GM23338 (cell line): ENCODE measurements at regions not wholly inside any gene's neighbourhood (a gene's known extent, or its start where the extent isn't known, plus 50 kb on each side); places are given as distances from the start of the nearest gene placed in this dataset.
A peak's percentile ranks its signal among the peaks of the same experiment; 100 is the strongest.

Experiments
- ATAC-seq: fragments of 200-7000 bp; cut with Tn5 transposase; 3 replicates; pipeline ENCODE4 v1.9.1; 2020
- DNase-seq: peaks from one replicate; pipeline ENCODE4 v3.0.0-alpha.2; 2015; ENCODE audit warnings: low spot score
- H2AFZ ChIP-seq: fragments of 200-600 bp; sonication (generic); 2 replicates; pipeline ENCODE4 v1.8.0; 2016; ENCODE audit warnings: antibody characterized with exemption, mild to moderate bottlenecking, moderate library complexity
- H3F3A ChIP-seq: fragments of 200-600 bp; sonication (generic); replicated peaks from 2 replicates; pipeline ENCODE4 v1.8.0; 2017; ENCODE audit warnings: antibody characterized with exemption, mixed run types, low read depth
- H3K27ac ChIP-seq: fragments of 200-600 bp; sonication (generic); 2 replicates; pipeline ENCODE4 v1.6.1; 2016; ENCODE audit warnings: low read depth
- H3K27me3 ChIP-seq: fragments of 200-600 bp; sonication (generic); 2 replicates; pipeline ENCODE4 v1.8.0; 2016; ENCODE audit warnings: mild to moderate bottlenecking, mixed run types, moderate library complexity; ENCODE audit not compliant: insufficient read depth
- H3K36me3 ChIP-seq: fragments of 200-600 bp; sonication (generic); 2 replicates; pipeline ENCODE4 v1.8.0; 2016; ENCODE audit warnings: mild to moderate bottlenecking; ENCODE audit not compliant: insufficient read depth
- H3K4me1 ChIP-seq: fragments of 200-600 bp; sonication (generic); 2 replicates; pipeline ENCODE4 v1.8.0; 2016; ENCODE audit warnings: mild to moderate bottlenecking, moderate library complexity; ENCODE audit not compliant: insufficient read depth
- H3K4me2 ChIP-seq: fragments of 200-600 bp; sonication (generic); 2 replicates; pipeline ENCODE4 v1.7.1; 2017; ENCODE audit warnings: mixed run types
- H3K4me3 ChIP-seq: fragments of 200-600 bp; sonication (generic); 2 replicates; pipeline ENCODE4 v1.6.1; 2016; ENCODE audit warnings: mixed run types
- H3K79me2 ChIP-seq: fragments of 200-600 bp; sonication (generic); replicated peaks from 2 replicates; pipeline ENCODE4 v1.8.0; 2017; ENCODE audit warnings: mild to moderate bottlenecking; ENCODE audit not compliant: insufficient read depth
- H3K9me2 ChIP-seq: fragments of 200-600 bp; sonication (generic); 2 replicates; pipeline ENCODE4 v1.8.0; 2017; ENCODE audit not compliant: insufficient read depth
- H4K20me1 ChIP-seq: fragments of 200-600 bp; sonication (generic); replicated peaks from 2 replicates; pipeline ENCODE4 v1.8.0; 2017; ENCODE audit warnings: mild to moderate bottlenecking; ENCODE audit not compliant: insufficient read depth
- H3K27ac Mint-ChIP-seq: 2 replicates; pipeline ENCODE4 v1.8.0; 2020; ENCODE audit warnings: inconsistent platforms, mild to moderate bottlenecking, moderate library complexity, mixed read lengths
- H3K27me3 Mint-ChIP-seq: 3 replicates; pipeline ENCODE4 v1.8.0; 2022; ENCODE audit warnings: low read depth, mild to moderate bottlenecking, moderate library complexity, mixed read lengths, inconsistent platforms; ENCODE audit not compliant: insufficient read depth, poor library complexity
- H3K36me3 Mint-ChIP-seq: 3 replicates; pipeline ENCODE4 v1.8.0; 2021; ENCODE audit warnings: low read depth, mild to moderate bottlenecking, inconsistent platforms, moderate library complexity, mixed read lengths
- H3K4me1 Mint-ChIP-seq: 3 replicates; pipeline ENCODE4 v1.8.0; 2020; ENCODE audit warnings: mild to moderate bottlenecking, inconsistent platforms, mixed read lengths
- H3K4me3 Mint-ChIP-seq: 3 replicates; pipeline ENCODE4 v1.8.0; 2021; ENCODE audit warnings: moderate library complexity, mild to moderate bottlenecking, inconsistent platforms, mixed read lengths
- H3K9me3 Mint-ChIP-seq: 3 replicates; pipeline ENCODE4 v1.8.0; 2020; ENCODE audit warnings: moderate library complexity, mild to moderate bottlenecking, inconsistent platforms, mixed read lengths
- EZH2 ChIP-seq: fragments of 200-600 bp; sonication (generic); IDR thresholded peaks from one replicate; pipeline ENCODE4 v1.8.0; 2017; ENCODE audit warnings: antibody characterized with exemption, mild to moderate bottlenecking, low read depth; ENCODE audit not compliant: unreplicated experiment
- NANOG ChIP-seq: IDR thresholded peaks from 2 replicates; pipeline ENCODE4 v1.6.1; 2016; ENCODE audit warnings: antibody characterized with exemption, borderline replicate concordance
- REST ChIP-seq: IDR thresholded peaks from one replicate; pipeline ENCODE4 v1.6.1; 2018; ENCODE audit warnings: antibody characterized with exemption; ENCODE audit not compliant: unreplicated experiment
- ZNF114 ChIP-seq: fragments of 250-450 bp; sonication (Bioruptor Pico); IDR thresholded peaks from 2 replicates; pipeline ENCODE4 v1.5.0; 2020; ENCODE audit warnings: mild to moderate bottlenecking, moderate library complexity
- TF ChIP-seq, protein P1 (sequence below), 2 experiments: fragments of 200-600 bp in 1 of 2; sonication (generic) in 1 of 2; conservative IDR thresholded peaks; 2 replicates each; pipeline versions ENCODE4 v1.5.1 to v1.6.1; 2016 to 2017; ENCODE audit warnings: antibody characterized with exemption in 2 of 2, low read depth in 2 of 2, mild to moderate bottlenecking in 2 of 2, moderate library complexity in 1 of 2
- TF ChIP-seq, protein P2 (sequence below): IDR thresholded peaks from 2 replicates; pipeline ENCODE4 v1.6.1; 2016; ENCODE audit warnings: antibody characterized with exemption

- Mint-ChIP-seq H3K27ac (no peak overlapping the region), H3K4me3 (no peak overlapping the region), H3K36me3 (no peaks in the 10 kb centered on the region; the same call in 2 of the 3 replicates), H3K9me3 (peaks cover 11% of the 10 kb centered on the region; the same call in 2 of the 3 replicates), H3K4me1 (no peaks in the 10 kb centered on the region; the same call in 2 of the 3 replicates), H3K27me3 (no peaks in the 10 kb centered on the region)
- no peak overlapping the region for H3K4me3 ChIP-seq
- no peaks in the 10 kb centered on the region for H3K36me3 ChIP-seq
- H3F3A ChIP-seq = no peaks in the 10 kb centered on the region
- no peak overlapping the region for H3K4me2 ChIP-seq
- no peaks in the 10 kb centered on the region for H3K79me2 ChIP-seq
- ATAC-seq (no peak), DNase-seq (no peak)
- H4K20me1 ChIP-seq = no peaks in the 10 kb centered on the region
- no peak overlapping the region for H3K27ac ChIP-seq
- no peak for TF ChIP-seq REST
- peaks cover 4% of the 10 kb centered on the region; the same call in 1 of the 2 replicates for H3K9me2 ChIP-seq
- no peaks in the 10 kb centered on the region for H3K27me3 ChIP-seq
- peak overlapping the region; percentile 23; the same call in 1 of the 2 replicates for H2AFZ ChIP-seq
- no peaks in the 10 kb centered on the region for H3K4me1 ChIP-seq
These were observed 353.0 kb downstream of the PLK2 start for GRCh38 chr5:58106754-58107410.

- H4K20me1 ChIP-seq = no peaks in the 10 kb centered on the region
- H3K9me2 ChIP-seq = peaks cover 4% of the 10 kb centered on the region; the same call in 1 of the 2 replicates
- Mint-ChIP-seq H3K4me3 (no peak overlapping the region), H3K27me3 (no peaks in the 10 kb centered on the region), H3K9me3 (peaks cover 19% of the 10 kb centered on the region), H3K4me1 (no peaks in the 10 kb centered on the region; the same call in 2 of the 3 replicates), H3K27ac (no peak overlapping the region), H3K36me3 (no peaks in the 10 kb centered on the region; the same call in 1 of the 3 replicates)
- TF ChIP-seq EZH2 (no peak), NANOG (no peak), ZNF114 (no peak)
- TF ChIP-seq, protein P1, sequence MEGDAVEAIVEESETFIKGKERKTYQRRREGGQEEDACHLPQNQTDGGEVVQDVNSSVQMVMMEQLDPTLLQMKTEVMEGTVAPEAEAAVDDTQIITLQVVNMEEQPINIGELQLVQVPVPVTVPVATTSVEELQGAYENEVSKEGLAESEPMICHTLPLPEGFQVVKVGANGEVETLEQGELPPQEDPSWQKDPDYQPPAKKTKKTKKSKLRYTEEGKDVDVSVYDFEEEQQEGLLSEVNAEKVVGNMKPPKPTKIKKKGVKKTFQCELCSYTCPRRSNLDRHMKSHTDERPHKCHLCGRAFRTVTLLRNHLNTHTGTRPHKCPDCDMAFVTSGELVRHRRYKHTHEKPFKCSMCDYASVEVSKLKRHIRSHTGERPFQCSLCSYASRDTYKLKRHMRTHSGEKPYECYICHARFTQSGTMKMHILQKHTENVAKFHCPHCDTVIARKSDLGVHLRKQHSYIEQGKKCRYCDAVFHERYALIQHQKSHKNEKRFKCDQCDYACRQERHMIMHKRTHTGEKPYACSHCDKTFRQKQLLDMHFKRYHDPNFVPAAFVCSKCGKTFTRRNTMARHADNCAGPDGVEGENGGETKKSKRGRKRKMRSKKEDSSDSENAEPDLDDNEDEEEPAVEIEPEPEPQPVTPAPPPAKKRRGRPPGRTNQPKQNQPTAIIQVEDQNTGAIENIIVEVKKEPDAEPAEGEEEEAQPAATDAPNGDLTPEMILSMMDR (conservative IDR thresholded peaks at IDR 0.05; ENCODE audit: low read depth in 2 of 2) = no peak
- TF ChIP-seq, protein P2, sequence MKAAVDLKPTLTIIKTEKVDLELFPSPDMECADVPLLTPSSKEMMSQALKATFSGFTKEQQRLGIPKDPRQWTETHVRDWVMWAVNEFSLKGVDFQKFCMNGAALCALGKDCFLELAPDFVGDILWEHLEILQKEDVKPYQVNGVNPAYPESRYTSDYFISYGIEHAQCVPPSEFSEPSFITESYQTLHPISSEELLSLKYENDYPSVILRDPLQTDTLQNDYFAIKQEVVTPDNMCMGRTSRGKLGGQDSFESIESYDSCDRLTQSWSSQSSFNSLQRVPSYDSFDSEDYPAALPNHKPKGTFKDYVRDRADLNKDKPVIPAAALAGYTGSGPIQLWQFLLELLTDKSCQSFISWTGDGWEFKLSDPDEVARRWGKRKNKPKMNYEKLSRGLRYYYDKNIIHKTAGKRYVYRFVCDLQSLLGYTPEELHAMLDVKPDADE = no peak
- no peaks in the 10 kb centered on the region for H3K4me1 ChIP-seq
- H2AFZ ChIP-seq = no peak overlapping the region
- H3F3A ChIP-seq = no peaks in the 10 kb centered on the region
- no peak overlapping the region for H3K4me2 ChIP-seq
- no peak overlapping the region for H3K27ac ChIP-seq
- DNase-seq (no peak), ATAC-seq (no peak)
- no peaks in the 10 kb centered on the region for H3K27me3 ChIP-seq
- H3K4me3 ChIP-seq = no peak overlapping the region
- H3K36me3 ChIP-seq = no peaks in the 10 kb centered on the region
- no peaks in the 10 kb centered on the region for H3K79me2 ChIP-seq
These were observed 354.1 kb downstream of the PLK2 start for GRCh38 chr5:58105836-58106235.
